ENCODE measurements at regions not wholly inside any gene's neighbourhood (a gene's known extent, or its start where the extent isn't known, plus 50 kb on each side); places are given as distances from the start of the nearest gene placed in this dataset.
"Not testable (repeated sequence)": the region's sequence is repeated elsewhere in the genome, so short reads cannot be mapped to it uniquely, and the experiment has no call there.

DNA sequence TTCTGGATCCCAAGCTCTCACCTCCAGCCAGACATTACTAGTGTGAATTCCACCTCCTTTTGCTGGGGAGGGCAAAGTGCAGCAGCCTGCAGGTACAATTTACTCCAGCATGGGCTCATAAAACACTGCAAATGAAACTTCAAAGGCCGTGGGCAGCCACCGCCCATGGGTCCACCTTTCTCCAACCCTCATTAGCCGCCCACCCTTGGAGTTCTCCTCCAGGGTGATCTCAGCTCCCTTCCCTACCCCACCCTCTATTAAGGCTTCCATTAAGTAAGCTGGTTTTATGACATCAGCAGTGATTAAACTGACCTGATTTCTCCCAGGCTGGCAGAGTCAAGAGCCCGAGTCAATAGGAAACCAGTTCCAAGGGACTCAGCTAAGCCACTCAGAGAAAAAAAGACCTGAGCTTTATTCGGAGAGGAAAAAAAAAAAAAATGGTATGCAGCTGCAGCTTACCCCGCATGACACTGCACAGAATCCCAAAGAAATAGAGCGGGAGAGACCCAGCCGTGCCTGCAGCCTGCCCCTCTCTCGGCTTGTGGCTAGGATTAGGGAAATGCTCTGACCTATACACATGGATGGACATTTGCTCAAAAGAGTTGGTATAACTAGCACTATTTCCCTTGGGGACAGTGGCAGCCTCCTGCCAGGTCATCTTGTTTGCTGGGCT is 319.6 kb downstream of the PTTG2 start:
- DNase-seq = no peak

GRCh38 chr4:38280323-38280706 is 320.1 kb downstream of the PTTG2 start:
- DNase-seq = no peak

DNA sequence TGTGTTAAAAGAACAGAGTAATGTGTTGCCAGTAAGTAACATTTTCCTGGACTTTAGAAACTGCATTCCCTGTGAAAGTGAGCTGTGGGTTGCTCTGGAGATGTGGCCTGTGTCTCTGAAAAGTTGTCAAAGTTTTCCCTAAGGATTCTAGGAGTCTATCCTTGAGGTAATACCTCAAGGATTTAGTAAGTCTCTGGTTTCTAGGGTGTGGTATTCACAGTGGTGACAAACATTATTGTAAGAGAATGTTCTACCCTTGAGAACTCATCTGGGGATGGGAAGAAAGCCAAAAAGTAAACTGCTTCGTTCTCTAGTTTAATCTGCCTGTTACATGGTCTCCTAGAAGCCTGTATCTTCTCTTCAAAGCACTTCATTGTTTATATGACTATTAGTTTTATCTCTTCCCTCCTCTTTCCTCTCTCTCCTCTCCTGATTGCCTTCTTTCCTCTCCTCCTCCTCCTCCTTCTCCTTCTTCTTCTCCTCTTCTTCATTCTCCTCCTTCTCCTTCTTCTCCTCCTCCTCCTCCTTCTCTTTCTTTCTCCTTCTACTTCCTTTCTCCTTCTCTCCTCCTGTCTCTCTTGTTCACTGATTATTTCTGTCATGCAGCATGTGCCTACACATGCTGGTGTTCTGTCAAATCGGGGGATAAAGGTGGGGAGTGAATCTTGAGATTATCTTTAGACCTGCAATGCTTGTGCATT is 321.3 kb downstream of the PTTG2 start:
- no peak for DNase-seq

- no peak for DNase-seq
These were observed 323.5 kb downstream of the PTTG2 start for GRCh38 chr4:38283724-38284123.

DNA sequence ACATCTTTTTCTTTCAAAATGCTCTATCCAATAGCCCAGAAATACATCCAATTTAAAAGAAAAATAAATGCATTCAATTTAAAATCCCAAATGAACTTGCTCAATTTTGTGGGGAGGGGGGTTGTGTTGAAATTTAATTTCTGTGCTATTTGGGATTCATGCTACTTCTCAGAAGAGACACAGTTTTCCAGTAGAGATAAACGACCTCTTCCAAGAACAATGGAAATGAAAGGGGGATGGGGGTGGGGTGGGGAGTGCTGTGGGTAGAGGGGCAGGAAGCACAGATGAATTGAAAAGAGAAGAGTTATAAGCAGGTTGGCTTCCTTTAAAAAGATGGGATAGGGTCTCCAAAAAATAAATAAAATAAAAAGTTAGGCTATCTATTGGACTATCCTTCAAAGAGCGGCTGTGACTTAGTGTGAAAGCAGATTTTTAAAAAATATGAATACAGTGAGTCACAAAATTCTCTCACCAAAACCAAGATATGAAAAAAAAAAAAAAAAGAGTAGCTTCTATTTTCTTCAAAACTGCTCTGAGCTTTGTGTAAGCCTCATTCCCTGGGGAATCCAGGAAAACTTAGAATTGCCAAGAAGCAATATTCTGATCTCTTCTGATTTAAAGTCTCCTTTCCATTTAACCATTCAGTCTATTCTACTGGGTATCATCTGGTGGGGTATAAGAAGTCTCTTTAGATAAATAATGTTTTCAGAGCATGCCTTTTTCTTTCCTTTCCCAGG is 324.3 kb downstream of the PTTG2 start:
- DNase-seq = no peak

- no peak for DNase-seq
These were observed 327.1 kb downstream of the PTTG2 start for GRCh38 chr4:38287101-38287851.

DNA sequence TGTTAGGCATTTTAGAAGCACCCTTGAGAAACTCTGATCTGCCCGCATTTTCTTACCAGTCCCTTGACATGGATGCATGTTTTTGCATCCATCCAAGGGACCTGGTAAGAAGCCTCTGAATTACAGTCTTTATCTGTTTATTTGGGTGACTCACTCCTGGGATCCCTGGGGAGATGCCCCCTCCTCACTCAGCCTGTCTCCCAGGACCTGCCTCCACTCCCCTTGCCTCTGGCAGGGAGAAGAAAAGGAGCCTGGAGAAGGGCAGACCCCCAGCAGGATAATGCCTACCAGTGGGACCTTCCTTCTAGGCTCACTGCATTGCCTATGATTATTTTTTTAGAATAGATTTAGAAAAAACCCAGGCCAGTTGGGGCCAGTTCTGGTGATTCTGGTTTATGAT is 329.4 kb downstream of the PTTG2 start:
- DNase-seq = no peak

DNA sequence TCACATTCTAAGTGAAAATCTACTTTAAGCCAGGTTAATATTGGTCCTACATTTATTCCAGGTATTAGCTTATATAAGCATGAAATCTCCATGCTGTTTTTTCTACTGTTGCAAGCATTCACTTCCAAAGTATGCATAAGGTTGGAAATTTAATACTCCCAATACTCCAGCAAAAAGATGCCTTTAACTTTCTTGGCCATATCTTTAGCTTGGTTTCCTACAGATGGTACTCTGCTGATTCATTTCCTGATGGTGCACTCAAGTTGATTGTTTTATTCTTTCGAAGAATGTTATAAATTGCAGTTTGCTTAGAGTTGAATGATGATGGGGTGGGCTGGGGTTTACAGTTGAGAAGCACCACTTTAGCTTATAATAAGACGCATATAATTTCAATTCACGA is 330.2 kb downstream of the PTTG2 start:
- no peak for DNase-seq

DNA sequence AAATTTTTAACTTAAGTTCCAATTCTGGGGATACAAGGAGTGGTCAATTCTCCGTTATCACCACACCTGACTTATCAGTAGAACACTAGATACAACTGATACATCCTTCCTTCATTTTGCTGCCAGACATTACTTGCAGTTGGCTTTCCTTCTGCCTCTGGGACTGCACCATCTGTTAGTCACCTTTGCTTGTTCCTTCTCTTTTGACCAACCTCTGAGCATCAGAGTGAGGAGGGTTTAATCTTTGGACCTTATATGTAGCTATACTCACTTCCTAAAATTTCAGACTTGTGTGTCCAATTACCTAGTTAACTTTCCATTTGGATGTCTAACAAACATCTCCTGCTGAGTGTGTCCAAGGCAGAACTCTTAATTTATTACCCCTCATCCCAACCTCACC is 330.7 kb downstream of the PTTG2 start:
- DNase-seq = no peak

DNA sequence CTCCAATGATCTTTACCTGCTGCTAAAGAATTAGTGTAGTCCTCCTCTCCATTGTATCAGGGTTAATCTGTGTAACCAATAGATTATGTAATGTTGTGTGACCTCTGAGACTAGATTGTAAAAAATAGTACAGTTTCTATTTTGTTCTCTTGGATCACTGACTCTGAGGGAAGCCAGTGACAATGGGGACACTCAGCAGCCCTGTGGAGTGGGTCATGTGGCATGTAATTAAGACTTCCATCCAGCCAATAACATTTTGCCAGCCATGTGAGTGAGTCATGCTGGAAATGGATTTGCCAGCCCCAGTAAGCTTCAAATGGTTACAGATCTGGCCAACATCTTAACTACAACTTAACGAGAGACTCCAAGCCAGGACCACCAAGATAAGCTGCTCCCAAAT is 332.3 kb downstream of the PTTG2 start:
- no peak for DNase-seq

DNA sequence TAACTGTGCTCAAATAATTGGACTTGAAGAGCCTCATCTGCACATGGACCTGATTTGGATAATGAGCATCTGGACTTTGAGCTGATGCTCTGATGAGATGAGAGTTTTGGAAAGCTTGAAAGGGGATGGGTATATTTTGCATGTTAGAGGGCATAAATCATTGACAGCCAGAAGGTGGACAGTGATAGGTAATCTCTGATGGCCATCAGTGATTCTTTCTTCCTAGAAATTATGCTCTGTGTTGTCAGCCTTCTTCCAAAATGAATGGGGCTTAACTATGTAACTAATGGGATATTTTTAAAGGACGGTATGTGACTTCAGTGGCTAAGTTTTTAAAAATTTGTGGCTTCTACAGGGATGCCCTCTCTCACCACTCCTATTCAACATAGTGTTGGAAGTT is 334.0 kb downstream of the PTTG2 start:
- DNase-seq = no peak

DNA sequence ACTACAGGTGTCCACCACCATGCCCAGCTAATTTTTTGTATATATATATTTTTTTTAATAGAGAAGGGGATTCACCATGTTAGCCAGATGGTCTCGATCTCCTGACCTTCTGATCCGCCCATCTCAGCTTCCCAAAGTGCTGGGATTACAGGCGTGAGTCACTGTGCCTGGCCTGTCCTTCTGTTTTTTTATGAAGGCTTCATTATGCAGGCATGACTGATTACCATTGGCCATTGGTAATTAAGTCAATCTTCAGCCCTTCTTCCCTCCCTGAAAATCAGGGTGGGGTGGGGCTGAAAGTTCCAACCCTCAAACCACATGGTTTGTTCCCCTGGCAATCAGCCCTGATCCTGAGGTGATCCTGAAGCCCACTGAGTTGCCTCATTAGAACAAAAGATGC is 336.9 kb downstream of the PTTG2 start:
- no peak for DNase-seq

- no peak for DNase-seq
These were observed 338.9 kb downstream of the PTTG2 start for GRCh38 chr4:38298868-38299713.

- no peak for DNase-seq
These were observed 342.7 kb downstream of the PTTG2 start for GRCh38 chr4:38302910-38303309.

DNA sequence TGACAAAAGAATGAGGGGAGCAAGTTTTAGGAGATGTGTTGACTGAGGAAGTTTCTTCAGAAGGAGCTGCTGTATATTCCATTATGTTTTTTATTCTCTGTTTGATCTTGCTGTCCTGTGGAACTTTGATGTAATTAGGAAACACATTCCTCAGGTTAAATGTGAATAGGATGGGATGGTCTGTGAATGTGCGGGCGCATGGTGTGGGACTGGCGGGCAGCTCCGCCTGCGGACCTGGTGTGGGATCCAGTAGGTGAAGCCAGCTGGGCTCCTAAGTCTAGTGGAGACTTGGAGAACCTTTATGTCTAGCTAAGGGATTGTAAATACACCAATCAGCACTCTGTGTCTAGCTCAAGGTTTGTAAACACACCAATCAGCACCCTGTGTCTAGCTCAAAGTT is 344.3 kb downstream of the PTTG2 start:
- DNase-seq = not testable (repeated sequence)

DNA sequence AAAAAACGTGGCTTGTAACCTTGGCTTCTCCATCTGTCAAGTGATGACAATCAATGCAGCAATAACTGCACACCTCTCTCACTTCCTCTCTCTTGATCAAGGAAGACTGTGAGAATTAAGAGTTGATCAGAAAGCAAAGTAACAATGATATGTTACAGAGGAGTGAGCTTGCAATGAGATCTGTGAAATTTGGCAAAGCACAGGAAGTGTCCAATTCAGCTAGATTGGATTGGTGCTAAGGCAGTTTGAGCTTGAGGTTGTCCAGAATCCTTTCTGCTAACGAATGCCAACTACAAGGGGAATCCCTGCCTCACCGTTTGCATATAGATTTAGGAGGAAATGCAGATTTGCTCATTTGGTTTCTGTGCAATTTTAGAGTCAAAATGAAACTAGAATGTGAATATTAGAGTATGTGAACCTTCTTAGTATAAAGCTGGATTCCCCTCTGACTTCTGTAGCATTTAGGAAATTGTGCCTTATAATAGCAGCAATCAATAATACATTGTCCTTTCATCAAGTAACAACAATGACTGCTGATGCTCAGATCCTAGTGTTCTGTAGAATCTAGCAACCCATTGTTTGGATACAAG is 346.4 kb downstream of the PTTG2 start:
- no peak for DNase-seq

DNA sequence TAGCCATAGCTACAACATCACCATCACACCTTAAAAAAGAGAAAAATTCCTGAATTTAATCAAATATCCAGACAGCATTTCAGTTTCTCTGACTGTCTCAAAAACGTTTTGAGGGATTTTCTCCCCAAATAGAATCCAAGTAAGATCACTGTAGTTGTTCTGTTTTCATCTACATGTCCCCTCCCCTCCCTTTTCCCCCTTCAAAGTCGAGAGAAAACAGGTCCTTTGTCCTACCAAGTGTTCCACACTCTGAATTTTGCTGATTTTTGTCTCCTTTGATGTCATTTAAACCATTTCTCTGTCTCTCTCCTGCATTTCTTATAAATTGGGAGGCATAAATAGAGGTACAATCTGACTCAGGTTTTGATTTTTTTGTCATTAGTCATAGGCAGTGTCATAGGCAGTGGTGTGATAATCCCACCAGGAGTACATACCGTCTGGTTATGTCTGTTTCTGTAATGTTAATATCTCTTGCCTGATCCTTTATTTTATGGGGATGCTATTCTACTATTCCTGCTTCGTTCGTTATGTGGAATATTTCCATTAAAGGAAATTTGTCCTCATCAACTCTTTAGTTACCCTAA is 348.6 kb downstream of the PTTG2 start:
- no peak for DNase-seq

GRCh38 chr4:38309471-38309870 is 349.3 kb downstream of the PTTG2 start:
- no peak for DNase-seq

DNA sequence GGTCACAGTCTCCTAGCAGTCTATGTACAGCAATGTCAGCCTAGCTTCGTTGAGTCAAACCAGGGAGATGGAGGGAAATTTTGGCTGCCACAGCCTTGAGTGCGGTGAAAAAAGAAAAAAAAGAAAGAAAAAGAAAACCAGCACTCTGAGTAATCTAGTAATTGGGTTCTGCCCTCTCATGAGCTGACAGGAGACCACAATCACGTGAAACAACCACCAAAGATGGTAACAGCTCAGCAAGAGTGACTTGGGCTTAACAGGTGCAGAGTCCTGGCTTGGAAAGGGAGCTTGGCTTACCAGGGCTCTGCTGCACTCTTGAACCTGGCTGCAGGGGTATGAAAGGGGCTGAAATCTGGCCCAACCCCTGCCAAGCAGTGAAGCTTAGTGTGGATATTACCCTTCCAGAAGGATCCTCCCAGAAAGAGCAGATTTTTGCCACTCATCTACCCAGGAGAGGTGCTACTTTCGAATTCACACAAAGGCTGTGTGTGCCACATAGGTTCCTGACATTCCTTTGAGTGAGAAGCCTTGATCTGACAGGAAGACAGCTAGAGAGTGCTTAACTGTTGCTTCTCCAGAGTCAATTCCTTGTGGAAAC is 350.3 kb downstream of the PTTG2 start:
- DNase-seq = no peak

GRCh38 chr4:38311495-38312126 is 351.4 kb downstream of the PTTG2 start:
- no peak for DNase-seq
